ENCODE measurements at regions not wholly inside any gene's neighbourhood (a gene's known extent, or its start where the extent isn't known, plus 50 kb on each side); places are given as distances from the start of the nearest gene placed in this dataset.
"Not testable (repeated sequence)": the region's sequence is repeated elsewhere in the genome, so short reads cannot be mapped to it uniquely, and the experiment has no call there.

GRCh38 chr2:215729985-215730620, 283.2 kb downstream of the MREG start:
- Mint-ChIP-seq H3K9me3 (no peaks in the 10 kb centered on the region), H3K27ac (no peak overlapping the region), H3K36me3 (no peaks in the 10 kb centered on the region)
- ATAC-seq (no peak), DNase-seq (ENCODE audit: low spot score in 2 of 2) (no peak)

DNA sequence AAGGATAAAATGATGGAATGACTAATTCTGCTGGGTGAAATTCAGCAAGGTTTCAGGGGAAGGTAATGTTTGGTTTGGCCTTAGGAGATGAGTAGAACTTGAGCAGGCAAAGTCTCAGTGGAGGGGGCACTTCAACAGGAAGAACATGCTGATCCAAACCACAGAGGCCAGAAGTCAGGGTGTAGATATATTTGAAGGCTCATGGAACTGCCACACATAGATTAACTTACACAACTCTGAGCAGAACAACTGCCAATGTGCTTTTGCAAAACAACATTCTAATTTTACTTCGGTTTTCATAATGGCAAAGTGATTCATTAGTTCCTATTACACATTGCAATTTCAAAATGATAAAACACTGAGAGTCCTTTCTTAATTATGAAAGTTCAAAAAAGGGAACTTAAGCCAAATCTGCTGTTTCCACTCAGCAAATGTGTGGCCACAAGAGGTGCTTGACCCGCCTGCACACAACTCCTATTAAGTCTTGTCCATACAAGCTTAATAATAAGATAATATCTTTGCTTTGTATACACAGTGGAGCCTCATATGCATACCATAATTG, 284.8 kb downstream of the MREG start:
- DNase-seq (ENCODE audit: low spot score in 2 of 2) = no peak
- ATAC-seq = peak; percentile 51 to 58
- no peak overlapping the region for H3K27ac Mint-ChIP-seq
- H3K36me3 Mint-ChIP-seq = no peaks in the 10 kb centered on the region
- H3K9me3 Mint-ChIP-seq = no peaks in the 10 kb centered on the region

DNA sequence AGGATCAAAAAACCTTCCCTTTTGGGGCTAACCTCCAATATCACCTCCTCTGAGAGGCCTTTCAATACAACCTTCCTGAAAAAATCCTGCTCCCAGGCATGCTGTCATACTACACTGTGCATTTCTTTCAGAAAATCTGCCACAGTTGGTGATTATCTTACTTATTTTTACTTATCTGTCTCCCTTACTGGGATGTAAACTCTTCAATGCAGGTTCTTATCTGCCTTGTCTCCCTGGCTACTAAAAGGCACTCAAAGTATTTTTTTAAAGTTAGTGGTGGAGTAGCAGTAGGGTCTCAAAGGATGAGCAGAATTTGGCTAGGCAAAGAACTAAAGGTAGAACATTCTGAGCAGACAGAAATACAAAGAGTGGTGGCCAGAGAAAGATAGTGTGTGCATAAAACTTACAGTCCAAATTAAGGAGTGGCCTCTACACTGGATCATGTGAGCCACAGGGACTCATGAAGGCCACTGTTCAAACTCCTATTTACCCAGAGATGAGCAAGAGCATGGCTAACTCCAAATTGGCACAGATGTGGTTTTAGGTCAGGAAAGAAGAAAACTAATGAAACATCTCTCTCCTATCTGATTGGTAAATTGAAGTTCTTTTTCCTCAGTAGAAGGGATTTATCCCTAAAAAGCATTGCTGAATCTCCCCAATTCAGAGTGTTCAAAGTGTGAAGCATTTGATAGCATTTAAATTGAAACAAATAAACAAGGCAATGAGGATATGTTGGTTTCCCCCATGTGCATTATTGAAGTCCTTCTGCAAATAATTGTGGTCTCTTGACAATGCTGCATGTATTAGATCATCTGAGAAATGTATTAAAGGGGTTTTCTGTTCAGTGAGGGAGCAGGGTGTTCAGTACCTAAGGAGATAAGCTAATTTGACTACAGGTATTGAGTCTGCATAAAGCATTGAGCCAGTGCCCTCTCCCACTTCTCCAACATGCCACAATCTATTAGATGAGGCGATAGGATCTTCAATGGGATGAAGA, 285.5 kb downstream of the MREG start:
- H3K9me3 Mint-ChIP-seq = no peaks in the 10 kb centered on the region
- DNase-seq (ENCODE audit: low spot score in 2 of 2) = no peak
- H3K27ac Mint-ChIP-seq = no peak overlapping the region
- no peaks in the 10 kb centered on the region for H3K36me3 Mint-ChIP-seq
- ATAC-seq = no peak

GRCh38 chr2:215726070-215726469, 287.3 kb downstream of the MREG start:
- Mint-ChIP-seq H3K27ac (no peak overlapping the region), H3K9me3 (peaks cover 0 to 3% of the 10 kb centered on the region in 2 donors), H3K36me3 (no peaks in the 10 kb centered on the region)
- no peak for DNase-seq (ENCODE audit: low spot score in 2 of 2)
- no peak for ATAC-seq

DNA sequence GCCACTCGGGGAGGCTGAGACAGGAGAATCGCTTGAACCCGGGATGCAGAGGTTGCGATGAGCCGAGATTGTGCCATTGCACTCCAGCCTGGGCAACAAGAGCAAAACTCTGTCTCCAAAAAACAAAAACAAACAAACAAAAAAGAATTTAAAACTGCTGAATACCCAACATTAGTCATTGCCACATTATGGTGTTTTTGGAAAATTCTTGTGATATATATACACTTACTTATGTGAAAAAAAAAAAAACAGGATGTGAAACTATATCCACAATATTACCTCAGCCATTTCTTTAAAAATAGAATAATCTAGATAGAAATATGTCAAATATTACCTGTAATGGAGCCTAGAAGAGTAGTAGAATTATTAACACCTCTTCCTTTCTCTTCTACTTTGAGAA, 288.3 kb upstream of the FN1 start:
- DNase-seq (ENCODE audit: low spot score in 2 of 2) (no peak), ATAC-seq (no peak)
- peaks cover 0 to 3% of the 10 kb centered on the region in 2 donors for H3K9me3 Mint-ChIP-seq
- no peak overlapping the region for H3K27ac Mint-ChIP-seq
- H3K36me3 Mint-ChIP-seq = no peaks in the 10 kb centered on the region

DNA sequence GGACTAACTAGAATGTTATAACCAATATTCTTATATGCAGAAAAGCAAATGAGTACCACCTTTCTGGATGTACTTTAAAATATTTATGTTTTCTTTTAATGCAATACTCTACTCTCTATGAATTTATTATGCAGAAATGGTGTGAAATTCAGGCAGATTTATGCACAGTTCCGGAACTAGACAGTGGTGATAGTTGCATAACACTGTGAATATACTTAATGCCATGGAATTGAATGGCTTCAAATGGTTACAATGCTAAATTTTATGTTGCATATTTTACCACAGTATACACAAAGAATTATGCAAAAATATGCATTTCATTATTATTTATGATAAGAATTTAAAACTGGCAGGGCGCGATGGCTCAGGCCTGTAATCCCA, 287.8 kb upstream of the FN1 start:
- H3K9me3 Mint-ChIP-seq = peaks cover 0 to 3% of the 10 kb centered on the region in 2 donors
- no peak for DNase-seq (ENCODE audit: low spot score in 2 of 2)
- ATAC-seq = no peak
- H3K27ac Mint-ChIP-seq = no peak overlapping the region
- no peaks in the 10 kb centered on the region for H3K36me3 Mint-ChIP-seq

GRCh38 chr2:215722986-215723630, 287.2 kb upstream of the FN1 start:
- Mint-ChIP-seq H3K27ac (no peak overlapping the region), H3K9me3 (peaks cover 0 to 3% of the 10 kb centered on the region in 2 donors), H3K36me3 (no peaks in the 10 kb centered on the region)
- DNase-seq (ENCODE audit: low spot score in 2 of 2) (no peak), ATAC-seq (no peak)

- ATAC-seq (no peak), DNase-seq (ENCODE audit: low spot score in 2 of 2) (no peak)
- H3K9me3 Mint-ChIP-seq = peaks cover 0 to 3% of the 10 kb centered on the region in 2 donors
- H3K36me3 Mint-ChIP-seq = no peaks in the 10 kb centered on the region
- no peak overlapping the region for H3K27ac Mint-ChIP-seq
Measured at GRCh38 chr2:215722125-215722524, 286.3 kb upstream of the FN1 start.

- not testable (repeated sequence) for DNase-seq (ENCODE audit: low spot score in 2 of 2); H3K27ac Mint-ChIP-seq; H3K36me3 Mint-ChIP-seq; H3K9me3 Mint-ChIP-seq; ATAC-seq
Measured at GRCh38 chr2:215721515-215721914, 285.6 kb upstream of the FN1 start.

GRCh38 chr2:215718890-215719289, 283.0 kb upstream of the FN1 start:
- Mint-ChIP-seq H3K27ac (no peak overlapping the region), H3K9me3 (peaks cover 0 to 9% of the 10 kb centered on the region in 2 donors), H3K36me3 (no peaks in the 10 kb centered on the region)
- ATAC-seq (no peak), DNase-seq (ENCODE audit: low spot score in 2 of 2) (no peak)

GRCh38 chr2:215718436-215718835, 282.6 kb upstream of the FN1 start:
- H3K27ac Mint-ChIP-seq = no peak overlapping the region
- DNase-seq (ENCODE audit: low spot score in 2 of 2) (no peak), ATAC-seq (no peak)
- H3K36me3 Mint-ChIP-seq = no peaks in the 10 kb centered on the region
- peaks cover 0 to 9% of the 10 kb centered on the region in 2 donors for H3K9me3 Mint-ChIP-seq

- Mint-ChIP-seq H3K9me3 (peaks cover 0 to 9% of the 10 kb centered on the region in 2 donors), H3K36me3 (no peaks in the 10 kb centered on the region), H3K27ac (no peak overlapping the region)
- ATAC-seq (no peak), DNase-seq (ENCODE audit: low spot score in 2 of 2) (no peak)
Measured at GRCh38 chr2:215717501-215718381, 281.9 kb upstream of the FN1 start.

DNA sequence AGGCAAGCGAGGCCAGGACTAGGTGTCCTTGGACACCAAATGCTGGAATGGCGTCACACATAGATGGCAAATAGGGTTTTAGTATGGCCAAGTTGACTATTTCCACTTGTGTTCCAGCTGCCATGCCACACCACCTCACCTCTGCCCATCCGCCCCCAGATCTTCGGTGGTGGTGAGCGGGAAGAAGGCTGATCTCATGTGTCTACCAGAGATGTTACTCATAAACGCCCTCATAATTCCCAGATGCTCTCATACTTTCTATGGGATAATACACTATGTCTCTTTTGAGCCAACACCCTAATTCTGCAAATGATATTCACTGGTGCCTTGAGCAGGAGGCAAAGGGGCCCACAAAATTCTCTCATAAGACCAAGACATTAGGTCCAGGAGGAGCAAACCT, 281.1 kb upstream of the FN1 start:
- H3K9me3 Mint-ChIP-seq = peaks cover 0 to 9% of the 10 kb centered on the region in 2 donors
- ATAC-seq (no peak), DNase-seq (ENCODE audit: low spot score in 2 of 2) (no peak)
- H3K36me3 Mint-ChIP-seq = no peaks in the 10 kb centered on the region
- no peak overlapping the region for H3K27ac Mint-ChIP-seq

- H3K36me3 Mint-ChIP-seq = no peaks in the 10 kb centered on the region
- no peak overlapping the region for H3K27ac Mint-ChIP-seq
- peaks cover 0 to 6% of the 10 kb centered on the region in 2 donors for H3K9me3 Mint-ChIP-seq
- ATAC-seq (no peak), DNase-seq (ENCODE audit: low spot score in 2 of 2) (no peak)
Measured at GRCh38 chr2:215712871-215713790, 277.3 kb upstream of the FN1 start.

DNA sequence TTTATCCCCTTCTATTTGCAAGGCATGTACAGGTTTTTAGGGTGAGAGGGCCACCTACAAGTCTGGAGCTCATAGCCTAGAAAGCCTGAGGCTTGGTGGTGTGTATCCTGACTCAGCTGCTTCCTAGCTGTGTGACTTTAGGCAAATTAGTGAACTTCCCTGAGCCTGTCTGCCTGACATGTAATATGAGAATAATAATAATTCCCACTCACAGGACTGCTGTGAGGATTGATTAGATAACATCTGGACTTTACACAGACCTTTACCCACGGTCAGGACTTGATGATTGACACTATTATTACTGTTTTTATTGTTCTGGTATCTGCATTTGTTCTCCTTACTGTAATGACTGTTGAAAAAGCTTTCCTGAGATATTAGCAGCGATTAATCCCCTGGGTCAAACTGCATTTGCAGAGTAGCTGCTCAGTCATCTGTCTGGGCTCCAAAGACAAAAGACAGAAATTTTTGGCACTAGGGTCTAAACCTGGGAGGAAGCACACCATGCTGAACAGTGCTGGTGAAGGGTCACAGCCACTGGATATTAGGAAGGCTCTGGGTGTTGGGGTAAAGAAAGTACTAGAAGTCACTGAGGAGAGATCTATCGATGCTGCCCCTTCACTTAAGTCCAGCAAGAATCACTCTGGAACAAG, 276.5 kb upstream of the FN1 start:
- DNase-seq (ENCODE audit: low spot score in 2 of 2) = no peak
- H3K36me3 Mint-ChIP-seq = no peaks in the 10 kb centered on the region

More for the DNA sequence above, 276.5 kb upstream of the FN1 start:
- no peak overlapping the region for H3K27ac Mint-ChIP-seq
- ATAC-seq = no peak
- H3K9me3 Mint-ChIP-seq = peaks cover 0 to 6% of the 10 kb centered on the region in 2 donors

All from activated naive CD4-positive, alpha-beta T cell treated with anti-CD3 and anti-CD28 coated beads, Interleukin-2, amount 50 U/mL, for 72 hours (primary cell).